NCI-H446 treated with DMSO at 0.1 percent for 48 hours (cell line): ENCODE measurements at regions not wholly inside any gene's neighbourhood (a gene's known extent, or its start where the extent isn't known, plus 50 kb on each side); places are given as distances from the start of the nearest gene placed in this dataset.

Source experiments
- DNase-seq: peaks from one replicate; lab custom pipeline; 2025; lab: John Stamatoyannopoulos, UW

- no peak for DNase-seq
Observed at GRCh38 chr17:31704483-31704882, 154.6 kb downstream of the COPRS start.

GRCh38 chr17:31702041-31702440, 157.0 kb downstream of the COPRS start:
- no peak for DNase-seq

- DNase-seq: no peak
Observed at GRCh38 chr17:31700973-31701372, 158.1 kb downstream of the COPRS start.

GRCh38 chr17:31699886-31700285, 159.2 kb downstream of the COPRS start:
- no peak for DNase-seq

GRCh38 chr17:31699281-31699680, 159.8 kb downstream of the COPRS start:
- DNase-seq: no peak

- no peak for DNase-seq
Observed at GRCh38 chr17:31698751-31699150, 160.3 kb downstream of the COPRS start.

- no peak for DNase-seq
Observed at GRCh38 chr17:31697838-31698237, 161.2 kb downstream of the COPRS start.

- DNase-seq: no peak
Observed at GRCh38 chr17:31696703-31697325, 162.2 kb downstream of the COPRS start.

GRCh38 chr17:31696184-31696602, 162.9 kb downstream of the COPRS start:
- peak; percentile 93 for DNase-seq

- no peak for DNase-seq
Observed at GRCh38 chr17:31695456-31696090, 163.5 kb downstream of the COPRS start.

- no peak for DNase-seq
Observed at GRCh38 chr17:31693433-31694220, 165.4 kb downstream of the COPRS start.

- DNase-seq: no peak
Observed at GRCh38 chr17:31692632-31693031, 166.4 kb downstream of the COPRS start.

- DNase-seq: no peak
Observed at GRCh38 chr17:31692027-31692426, 167.0 kb downstream of the COPRS start.

GRCh38 chr17:31691251-31691905, 167.7 kb downstream of the COPRS start:
- DNase-seq: no peak

- DNase-seq: no peak
Observed at GRCh38 chr17:31690151-31690551, 168.9 kb downstream of the COPRS start.

- DNase-seq: no peak
Observed at GRCh38 chr17:31688701-31689100, 170.3 kb downstream of the COPRS start.

- DNase-seq: no peak
Observed at GRCh38 chr17:31687505-31688126, 171.4 kb downstream of the COPRS start.

- DNase-seq: no peak
Observed at GRCh38 chr17:31686495-31686894, 172.5 kb downstream of the COPRS start.

GRCh38 chr17:31684901-31685300, 174.1 kb downstream of the COPRS start:
- DNase-seq: no peak

- no peak for DNase-seq
Observed at GRCh38 chr17:31680126-31680525, 178.9 kb downstream of the COPRS start.

GRCh38 chr17:31679667-31680066, 179.4 kb downstream of the COPRS start:
- no peak for DNase-seq

- peak; percentile 61 for DNase-seq
Observed at GRCh38 chr17:31678431-31678830, 180.6 kb downstream of the COPRS start.
